NAMALWA (cell line): ENCODE measurements at regions not wholly inside any gene's neighbourhood (a gene's known extent, or its start where the extent isn't known, plus 50 kb on each side); places are given as distances from the start of the nearest gene placed in this dataset.

Experiments
- DNase-seq: peaks from one replicate; pipeline ENCODE4 v3.0.0-alpha.2; 2015; ENCODE audit warnings: low spot score

DNA sequence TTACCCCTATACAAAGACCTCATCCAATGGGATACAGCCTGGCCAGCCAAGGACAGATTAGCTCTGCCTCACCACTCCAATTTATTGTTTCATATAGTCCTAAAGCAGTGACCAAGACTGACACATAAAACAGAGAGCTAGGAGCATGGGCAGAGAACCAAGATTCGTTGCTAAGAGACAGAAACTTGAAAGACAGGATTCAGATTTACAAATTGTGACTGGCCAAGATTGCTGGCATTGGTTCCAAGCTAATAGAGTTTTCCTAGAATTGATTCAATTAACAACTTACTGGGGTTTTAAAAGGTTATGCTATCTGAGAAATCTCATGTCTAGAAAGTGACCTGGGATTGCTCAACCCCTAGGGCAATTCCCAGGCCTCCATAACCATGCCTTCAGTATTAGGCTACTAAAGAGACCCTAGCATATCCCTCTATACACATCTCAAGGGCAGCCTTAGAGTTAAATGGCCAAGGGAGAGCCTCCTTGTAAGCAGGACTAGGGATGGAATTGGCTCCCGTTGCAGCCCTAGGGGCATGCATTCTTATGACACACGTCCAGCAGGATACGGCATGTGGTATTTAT lies 75.6 kb downstream of the ICOS start:
- no peak for DNase-seq

- no peak for DNase-seq
Observed at GRCh38 chr2:204015118-204015843, 78.7 kb downstream of the ICOS start.

GRCh38 chr2:204018717-204019116 lies 82.2 kb downstream of the ICOS start:
- no peak for DNase-seq

DNA sequence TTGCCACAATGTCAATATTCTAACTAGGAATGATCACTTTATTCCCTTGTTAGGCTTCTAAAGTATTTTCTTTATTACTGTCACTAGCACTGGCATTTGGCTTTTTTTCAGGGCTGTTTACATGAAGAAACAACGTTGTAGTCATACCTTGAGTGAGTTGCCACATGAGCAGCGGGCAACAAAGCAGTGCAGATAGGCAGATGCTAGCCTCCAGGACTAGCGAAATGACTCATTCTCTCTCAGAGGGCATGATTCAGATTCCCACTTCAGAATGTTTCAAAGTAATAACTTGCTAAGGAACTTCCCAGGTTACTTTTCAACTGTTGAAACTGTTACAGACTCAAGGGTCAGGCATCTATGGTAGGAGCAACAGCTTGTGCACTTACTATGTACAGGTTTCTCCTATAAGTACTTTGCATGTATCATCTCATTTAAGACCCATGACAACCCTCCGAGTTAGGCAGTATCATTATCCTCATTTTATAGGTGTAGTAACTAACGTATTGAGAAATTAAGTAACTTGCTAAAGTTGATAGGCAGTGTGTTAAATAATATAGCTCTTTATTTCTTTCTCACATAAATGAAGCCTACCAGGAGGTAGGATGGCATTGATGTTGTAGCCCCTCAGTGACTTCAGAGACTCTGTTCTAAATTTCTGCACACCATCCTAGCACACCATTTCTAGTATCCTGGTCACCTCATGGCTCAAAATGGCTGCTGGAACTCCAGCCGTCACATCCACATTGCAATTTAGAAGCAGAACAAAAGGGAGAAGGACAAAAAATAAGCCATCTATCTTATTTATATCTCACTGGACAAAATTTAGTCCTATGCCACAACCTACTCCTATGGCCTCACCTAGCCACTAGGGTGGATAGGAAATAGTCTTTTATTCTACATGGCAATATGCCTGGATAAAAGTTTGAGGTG lies 83.3 kb downstream of the ICOS start:
- no peak for DNase-seq

- DNase-seq, result no peak
Observed at GRCh38 chr2:204021290-204022081, 84.9 kb downstream of the ICOS start.

DNA sequence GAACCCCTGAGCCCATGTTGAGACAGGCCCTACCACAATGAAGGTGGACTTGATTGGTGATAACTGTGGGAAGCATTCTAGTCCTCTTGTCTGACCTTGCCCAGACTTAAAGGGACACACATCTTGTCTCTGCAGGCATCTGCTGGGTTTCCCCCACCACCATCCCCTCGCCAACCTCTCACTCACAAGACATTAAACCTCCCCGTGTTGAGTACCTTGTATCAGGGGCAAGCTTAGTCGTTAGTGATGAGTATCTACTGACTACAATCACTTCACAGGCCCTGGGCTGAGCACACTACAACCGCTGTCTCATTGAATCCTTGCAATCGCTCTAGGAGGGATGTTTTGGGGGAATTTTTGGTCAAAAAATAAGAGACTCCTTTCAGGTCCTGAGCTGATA lies 86.0 kb downstream of the ICOS start:
- DNase-seq, result no peak

DNA sequence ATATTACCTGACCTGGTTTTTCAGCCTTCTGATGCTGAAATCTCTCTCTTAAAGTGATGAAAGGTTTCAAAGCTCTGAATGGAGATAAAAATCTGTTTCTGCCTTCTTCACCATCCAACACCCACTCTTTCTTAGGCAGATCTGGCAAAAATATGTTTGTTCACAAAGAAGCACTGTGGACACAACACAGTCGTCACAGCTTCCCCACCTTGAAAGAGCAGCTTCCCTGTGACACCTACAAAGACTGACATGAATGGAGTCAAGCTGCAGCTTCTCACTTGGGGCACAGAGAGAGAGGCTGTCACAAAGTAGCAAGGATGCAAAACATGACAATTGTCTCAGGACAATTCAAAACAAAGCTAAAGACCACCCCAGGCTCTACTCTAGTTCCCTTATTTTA lies 86.5 kb downstream of the ICOS start:
- DNase-seq, result no peak

DNA sequence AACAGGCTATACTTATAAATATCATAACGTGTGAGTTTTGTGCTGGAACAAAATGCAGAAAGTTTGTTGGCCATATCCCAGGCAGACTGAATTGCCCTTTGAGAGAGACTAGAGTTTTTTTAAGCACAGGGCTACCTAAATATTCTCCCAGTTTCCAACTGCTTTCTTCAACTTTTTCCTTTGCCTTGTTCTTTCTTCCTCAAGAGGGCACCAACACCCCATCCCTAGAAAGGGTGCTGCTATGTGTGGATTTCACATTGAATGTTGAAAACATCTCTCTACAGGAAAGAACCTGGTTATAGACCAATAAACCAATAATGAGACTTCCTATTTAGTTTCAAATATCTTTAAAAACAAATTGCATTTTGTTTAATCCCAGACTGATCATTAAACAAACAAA lies 87.9 kb downstream of the ICOS start:
- peak; percentile 50 for DNase-seq

GRCh38 chr2:204024906-204025475 lies 88.4 kb downstream of the ICOS start:
- no peak for DNase-seq

DNA sequence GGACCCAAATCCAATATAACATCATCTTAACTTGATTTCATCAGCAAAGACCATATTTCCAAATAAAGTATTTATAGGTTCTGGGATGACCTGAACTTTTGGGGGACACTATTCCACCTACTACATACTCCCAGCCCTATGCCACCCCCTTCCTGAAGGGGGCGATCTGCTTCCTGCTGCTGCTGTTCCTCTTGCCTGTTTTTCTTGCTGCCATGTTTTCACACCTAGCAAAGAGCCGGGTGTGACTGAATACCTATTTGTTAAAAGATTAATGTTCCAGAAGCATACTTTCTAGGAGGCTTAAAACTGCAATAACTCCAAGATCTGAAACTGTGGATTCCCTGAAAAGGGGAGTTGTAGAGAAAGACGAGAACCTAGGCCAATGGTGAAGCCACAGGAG lies 89.7 kb downstream of the ICOS start:
- DNase-seq, result peak; percentile 13

DNA sequence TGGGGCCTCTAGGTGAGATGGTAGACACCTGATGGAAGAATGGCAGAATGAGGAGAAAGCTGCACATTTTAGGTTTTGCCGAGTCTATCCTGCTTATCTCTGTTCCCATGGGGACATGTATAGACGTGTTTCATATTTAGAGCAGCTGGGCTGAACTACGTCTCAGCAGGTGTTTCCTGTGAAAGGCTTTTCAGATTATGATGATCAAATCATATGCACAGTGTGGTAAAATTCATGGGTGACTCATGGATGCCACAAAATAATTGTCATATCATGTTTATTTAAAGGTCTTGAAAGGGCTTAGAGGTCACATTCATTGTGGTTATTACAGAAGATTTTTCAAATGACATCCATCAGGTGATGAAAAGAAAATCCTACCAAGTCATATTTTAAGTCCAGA lies 90.5 kb downstream of the ICOS start:
- DNase-seq, result peak; percentile 82

GRCh38 chr2:204030322-204030721 lies 93.8 kb downstream of the ICOS start:
- no peak for DNase-seq

GRCh38 chr2:204031056-204031455 lies 94.5 kb downstream of the ICOS start:
- DNase-seq, result no peak

- no peak for DNase-seq
Observed at GRCh38 chr2:204032301-204032700, 95.7 kb downstream of the ICOS start.

DNA sequence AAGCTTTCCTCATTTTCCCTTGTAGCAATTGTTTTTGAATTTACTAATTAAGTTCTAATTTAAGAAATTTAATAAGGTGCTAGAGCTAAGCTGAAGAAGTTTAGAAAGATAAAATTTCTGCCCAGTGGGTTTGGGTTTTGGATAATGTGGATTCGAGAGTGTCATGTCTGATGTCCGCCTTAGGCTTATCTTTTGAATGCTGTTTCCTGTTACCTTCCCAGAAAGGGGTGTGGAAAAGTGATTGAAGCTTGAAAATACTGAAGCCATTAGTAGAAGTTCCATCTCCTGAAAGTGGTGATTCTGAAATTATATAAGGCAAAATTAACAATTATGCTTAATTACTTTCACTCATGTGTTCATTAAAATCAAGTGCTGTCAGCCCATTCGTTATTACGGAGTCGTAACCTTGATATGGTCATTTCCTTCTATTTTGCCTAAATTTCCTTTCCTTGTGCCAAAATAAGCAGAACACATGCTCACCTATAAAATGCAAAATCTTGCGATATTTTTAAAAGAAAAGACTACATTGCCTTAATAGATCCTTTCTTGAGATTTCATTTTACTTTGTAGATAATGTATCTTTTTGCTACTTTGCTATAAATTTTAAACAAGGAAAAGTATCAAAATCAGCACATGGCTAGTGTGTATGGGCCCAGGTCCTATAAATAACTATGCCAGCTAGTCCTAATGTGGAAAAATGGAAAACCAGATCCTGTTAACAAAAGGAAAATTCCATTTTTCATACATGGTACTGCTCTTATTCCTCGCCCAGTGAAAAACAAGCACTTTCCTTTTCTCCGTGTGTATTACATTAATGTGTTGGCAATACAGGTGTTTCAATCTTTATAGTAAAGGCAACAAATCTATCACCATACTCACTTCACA lies 97.3 kb downstream of the ICOS start:
- DNase-seq, result no peak

- no peak for DNase-seq
Observed at GRCh38 chr2:204036706-204037105, 100.1 kb downstream of the ICOS start.

DNA sequence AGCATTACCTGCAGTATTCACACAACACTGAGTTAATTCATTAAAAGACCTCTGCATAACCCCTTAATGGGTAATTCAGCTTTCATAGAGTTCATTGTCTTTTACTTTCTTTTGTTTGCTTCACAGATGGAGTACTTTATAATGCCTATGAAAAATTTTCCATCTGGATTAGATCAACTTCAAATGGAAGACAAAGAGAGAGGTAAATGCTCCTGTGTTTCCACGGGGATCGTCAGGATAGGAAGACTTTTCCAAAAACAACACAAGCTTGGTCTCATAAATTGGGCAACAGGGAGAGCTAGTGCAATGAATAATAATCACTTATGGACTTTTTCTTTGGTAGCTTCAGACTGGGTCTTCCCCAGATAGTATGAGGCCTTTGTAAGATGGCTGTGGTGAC lies 100.7 kb downstream of the ICOS start:
- no peak for DNase-seq

DNA sequence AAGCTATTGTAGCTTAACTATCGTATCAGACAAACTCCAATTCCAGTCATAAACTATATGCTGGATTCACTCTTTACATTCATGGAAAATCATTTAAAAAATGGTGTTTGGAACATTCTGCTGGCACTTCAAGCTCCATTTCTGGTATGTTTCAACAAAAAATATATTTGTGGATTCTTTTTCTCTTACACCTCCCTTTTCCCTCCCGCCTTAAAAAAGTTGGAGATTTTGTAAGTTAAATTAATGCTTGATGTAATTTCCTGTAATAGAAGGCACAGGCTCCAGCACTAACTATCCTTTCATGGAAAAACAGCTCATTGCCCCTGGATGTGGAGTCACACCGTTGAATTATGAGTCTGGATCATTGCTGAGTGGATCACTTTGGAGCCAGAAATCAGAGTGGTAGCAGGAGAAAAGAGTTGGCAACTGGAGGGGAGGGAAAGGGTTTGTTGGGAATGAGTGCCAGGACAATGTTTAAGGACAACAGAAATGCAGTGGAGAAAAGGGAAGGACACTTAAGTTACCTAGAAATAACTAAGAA lies 102.8 kb downstream of the ICOS start:
- DNase-seq, result no peak

GRCh38 chr2:204040016-204040415 lies 103.5 kb downstream of the ICOS start:
- DNase-seq, result no peak

DNA sequence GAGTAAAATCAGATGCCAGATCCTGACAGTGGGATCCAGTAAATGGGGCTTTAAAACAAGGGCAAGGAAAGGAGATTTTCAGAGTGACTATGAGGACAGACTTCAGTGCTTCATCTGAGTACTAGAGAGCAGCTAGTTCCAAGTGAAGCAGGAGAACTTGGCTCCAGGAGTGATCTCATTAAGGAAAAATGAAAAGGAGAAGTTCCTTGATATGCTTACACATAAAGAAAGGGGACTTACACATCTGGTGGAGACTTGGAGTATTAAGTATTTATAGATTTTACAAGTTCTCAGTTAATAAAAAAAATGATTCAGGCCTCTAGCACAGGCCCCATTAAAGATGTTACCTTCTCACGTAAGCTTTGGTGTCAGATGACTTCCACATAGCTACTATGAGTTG lies 105.8 kb downstream of the ICOS start:
- DNase-seq, result no peak

DNA sequence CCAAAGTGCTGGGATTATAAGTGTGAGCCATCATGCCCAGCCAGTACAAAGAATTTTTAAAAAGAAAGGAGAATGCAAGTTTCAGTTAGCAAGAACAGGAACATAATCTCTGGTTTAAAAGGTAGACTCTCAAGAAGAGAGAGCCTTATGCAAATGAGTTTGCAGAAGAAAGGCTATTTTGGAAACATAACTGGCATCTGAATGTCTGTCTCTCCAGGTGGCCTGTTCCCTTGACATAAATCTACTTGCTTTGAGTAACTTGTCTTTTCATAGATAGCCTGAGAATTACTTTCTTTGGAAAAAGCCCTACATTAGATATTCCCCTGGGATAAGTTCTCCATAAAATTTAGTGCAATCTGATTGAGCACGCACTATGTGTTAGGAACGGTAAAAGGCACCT lies 109.6 kb downstream of the ICOS start:
- DNase-seq, result peak; percentile 56
